A549 (cell line): ENCODE measurements at regions not wholly inside any gene's neighbourhood (a gene's known extent, or its start where the extent isn't known, plus 50 kb on each side); places are given as distances from the start of the nearest gene placed in this dataset.

Source experiments
- ATAC-seq, 2 experiments: fragments of 200-7000 bp in 1 of 2; fragments of >200 bp in 1 of 2; cut with Nextera tagmentation in 1 of 2; cut with Tn5 transposase in 1 of 2; 3 replicates each; pipeline versions ENCODE4 v1.8.0 to v1.9.1; 2018 to 2020; ENCODE audit warnings: mild to moderate bottlenecking in 1 of 2, moderate library complexity in 1 of 2
- CTCF ChIA-PET: fragments of 300-600 bp; sonication (Branson Sonifier 250); formaldehyde crosslinking; extraction: SDS; loops from one replicate; lab custom pipeline; 2021; ENCODE audit warnings: antibody characterized with exemption, inconsistent platforms; lab: Yijun Ruan, JAX
- POLR2A ChIA-PET: fragments of 350-600 bp; formaldehyde crosslinking; extraction: SDS; loops from one replicate; lab custom pipeline; 2021; ENCODE audit warnings: antibody characterized with exemption, inconsistent platforms; lab: Yijun Ruan, JAX
- DNase-seq, 2 experiments: peaks; one replicate each; pipeline versions ENCODE4 v3.0.0 to v3.0.0-alpha.2; 2011 to 2016; ENCODE audit warnings: low read depth in 1 of 2, low spot score in 1 of 2
- FAIRE-seq: peaks from 2 replicates; lab custom pipeline; 2011; peaks lifted over from hg19 to GRCh38; lab: Jason Lieb, UNC
- H3K27ac ChIP-seq, 2 experiments: fragments of >200 bp; sonication (Bioruptor Twin); formaldehyde crosslinking; 3 replicates each; pipeline ENCODE4 v1.5.1; 2016 to 2017
- H3K4me1 ChIP-seq: fragments of >200 bp; sonication (Bioruptor Twin); formaldehyde crosslinking; 3 replicates; pipeline ENCODE4 v1.6.1; 2016
- H3K4me2 ChIP-seq: fragments of >200 bp; sonication (Bioruptor Twin); formaldehyde crosslinking; 3 replicates; pipeline ENCODE4 v1.6.1; 2016
- H3K4me3 ChIP-seq: fragments of >200 bp; sonication (Bioruptor Twin); formaldehyde crosslinking; 3 replicates; pipeline ENCODE4 v1.5.1; 2016
- H3K9me3 ChIP-seq: fragments of >200 bp; sonication (Bioruptor Twin); formaldehyde crosslinking; 3 replicates; pipeline ENCODE4 v1.6.1; 2016
- BHLHE40 ChIP-seq: IDR thresholded peaks from 2 replicates; pipeline ENCODE4 v1.6.1; 2012; ENCODE audit warnings: low read depth, low read length, inconsistent platforms
- CBX2 ChIP-seq: fragments of 200-600 bp; sonication (generic); IDR thresholded peaks from 2 replicates; pipeline ENCODE4 v1.6.1; 2016; ENCODE audit warnings: low read depth, mild to moderate bottlenecking, borderline replicate concordance
- CBX8 ChIP-seq: fragments of 200-600 bp; sonication (generic); IDR thresholded peaks from 2 replicates; pipeline ENCODE4 v1.6.1; 2016
- CHD4 ChIP-seq: fragments of 200-600 bp; sonication (generic); IDR thresholded peaks from 2 replicates; pipeline ENCODE4 v1.6.1; 2016; ENCODE audit warnings: antibody characterized with exemption, mild to moderate bottlenecking, borderline replicate concordance
- EHF ChIP-seq: fragments of 250-450 bp; sonication (Bioruptor Pico); IDR thresholded peaks from 2 replicates; pipeline ENCODE4 v1.5.0; 2020; ENCODE audit warnings: mild to moderate bottlenecking
- FOSB ChIP-seq: fragments of 250-450 bp; sonication (Bioruptor Pico); IDR thresholded peaks from 2 replicates; pipeline ENCODE4 v1.5.0; 2020; ENCODE audit warnings: mild to moderate bottlenecking, moderate library complexity
- FOSL2 ChIP-seq, 2 experiments: fragments of 450-650 bp in 1 of 2; fragments of >200 bp in 1 of 2; sonication (Bioruptor Twin) in 1 of 2; formaldehyde crosslinking; IDR thresholded peaks; 2 replicates each; pipeline versions ENCODE4 v1.5.0 to v1.6.1; 2016 to 2020; ENCODE audit warnings: mild to moderate bottlenecking in 1 of 2, moderate library complexity in 1 of 2
- FOXS1 ChIP-seq: fragments of 250-450 bp; sonication (Bioruptor Pico); IDR thresholded peaks from 2 replicates; pipeline ENCODE4 v1.5.0; 2020; ENCODE audit warnings: mild to moderate bottlenecking, moderate library complexity
- GATA3 ChIP-seq: IDR thresholded peaks from 2 replicates; pipeline ENCODE4 v1.6.1; 2012; ENCODE audit warnings: borderline replicate concordance
- HDAC2 ChIP-seq: fragments of 200-600 bp; sonication (generic); IDR thresholded peaks from 2 replicates; pipeline ENCODE4 v1.6.1; 2016
- HEYL ChIP-seq: fragments of 250-450 bp; sonication (Bioruptor Pico); IDR thresholded peaks from 2 replicates; pipeline ENCODE4 v1.8.0; 2021; ENCODE audit warnings: mild to moderate bottlenecking, moderate library complexity
- JUN ChIP-seq, 2 experiments: fragments of >200 bp; sonication (Bioruptor Twin); formaldehyde crosslinking; IDR thresholded peaks; 2 replicates in 1 of 2; 3 replicates in 1 of 2; pipeline ENCODE4 v1.6.1; 2016 to 2017
- JUNB ChIP-seq: fragments of >200 bp; sonication (Bioruptor Twin); formaldehyde crosslinking; IDR thresholded peaks from 2 replicates; pipeline ENCODE4 v1.6.1; 2016
- KDM5A ChIP-seq: fragments of 200-600 bp; sonication (generic); IDR thresholded peaks from 2 replicates; pipeline ENCODE4 v1.6.1; 2016; ENCODE audit warnings: antibody characterized with exemption, mild to moderate bottlenecking
- MAFK ChIP-seq: fragments of 450-650 bp; IDR thresholded peaks from 2 replicates; pipeline ENCODE4 v1.6.1; 2014; ENCODE audit not compliant: partially characterized antibody
- NFE2L2 ChIP-seq: fragments of 150-350 bp; conservative IDR thresholded peaks from 2 replicates; pipeline ENCODE4 v1.6.1; 2014; ENCODE audit warnings: low read length
- NPAS2 ChIP-seq: fragments of 250-450 bp; sonication (Bioruptor Pico); IDR thresholded peaks from 2 replicates; pipeline ENCODE4 v1.8.0; 2022; ENCODE audit warnings: mild to moderate bottlenecking, moderate library complexity, borderline replicate concordance
- POLR2AphosphoS2 ChIP-seq: conservative IDR thresholded peaks from 2 replicates; pipeline ENCODE4 v1.6.1; 2012; ENCODE audit warnings: low read length, improper control_type of control experiment, inconsistent platforms
- RARB ChIP-seq: fragments of 250-450 bp; sonication (Bioruptor Pico); IDR thresholded peaks from 2 replicates; pipeline ENCODE4 v1.8.0; 2021; ENCODE audit warnings: mild to moderate bottlenecking, moderate library complexity
- SMC3 ChIP-seq: fragments of >200 bp; sonication (Bioruptor Twin); formaldehyde crosslinking; IDR thresholded peaks from 3 replicates; pipeline ENCODE4 v1.6.1; 2018; ENCODE audit warnings: inconsistent platforms
- TP53 ChIP-seq: fragments of 250-450 bp; sonication (Bioruptor Pico); IDR thresholded peaks from 2 replicates; pipeline ENCODE4 v1.5.0; 2021; ENCODE audit warnings: mild to moderate bottlenecking, moderate library complexity
- ZC3H11A ChIP-seq: fragments of 450-650 bp; IDR thresholded peaks from 2 replicates; pipeline ENCODE4 v1.6.1; 2014; ENCODE audit warnings: antibody characterized with exemption, mild to moderate bottlenecking
- WGBS: methylation state at CpG from one replicate; pipeline ENCODE4 v1.1.6; 2017; ENCODE audit errors: missing lambda C conversion rate; 5-methylcytosine and 5-hydroxymethylcytosine counted together
- TF ChIP-seq, protein P1 (sequence below): fragments of >200 bp; sonication (Bioruptor Twin); formaldehyde crosslinking; IDR thresholded peaks from 2 replicates; pipeline ENCODE4 v1.6.1; 2016
- TF ChIP-seq, protein P2 (sequence below): IDR thresholded peaks from 2 replicates; pipeline ENCODE4 v1.6.1; 2012
- TF ChIP-seq, protein P3 (sequence below): fragments of 250-450 bp; sonication (Bioruptor Pico); IDR thresholded peaks from 2 replicates; pipeline ENCODE4 v1.5.0; 2021; ENCODE audit warnings: mild to moderate bottlenecking, moderate library complexity, borderline replicate concordance
- TF ChIP-seq, protein P4 (sequence below): fragments of 450-650 bp; IDR thresholded peaks from 2 replicates; pipeline ENCODE4 v1.6.1; 2014; ENCODE audit warnings: antibody characterized with exemption
- TF ChIP-seq, protein P5 (sequence below): IDR thresholded peaks from 2 replicates; pipeline ENCODE4 v1.6.1; 2012
- TF ChIP-seq, protein P6 (sequence below): fragments of >200 bp; sonication (Bioruptor Twin); formaldehyde crosslinking; IDR thresholded peaks from 3 replicates; pipeline ENCODE4 v1.5.1; 2016

DNA sequence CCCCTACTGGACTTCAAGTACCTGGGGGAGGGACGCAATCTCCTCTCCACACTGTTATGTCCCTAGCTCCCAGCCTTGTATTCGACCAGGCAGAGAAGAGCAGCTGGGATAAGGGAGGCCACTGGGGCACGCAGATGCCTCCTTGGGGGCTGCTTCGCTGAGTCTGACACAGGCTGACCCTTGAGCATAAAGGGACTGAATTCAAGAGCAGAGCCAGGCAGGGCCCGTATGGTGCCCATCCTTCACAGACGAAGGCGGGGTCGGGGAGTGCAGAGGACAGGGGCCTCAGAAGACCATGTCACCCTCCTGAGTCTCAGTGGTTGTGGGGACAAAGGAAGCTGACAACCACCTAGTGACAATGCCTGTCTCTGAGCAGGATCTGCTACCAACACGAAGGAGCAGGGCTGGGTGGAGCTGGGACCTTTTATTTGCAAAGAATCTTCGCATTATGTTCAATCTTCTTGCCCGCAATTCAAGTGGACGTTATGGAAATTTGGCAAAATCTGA lies 124.6 kb downstream of the TUBA3C start:
- Histone ChIP-seq H3K4me1 (no peaks in the 10 kb centered on the region), H3K4me2 (no peak overlapping the region), H3K9me3 (no peaks in the 10 kb centered on the region), H3K4me3 (no peak overlapping the region), H3K27ac (no peak overlapping the region)
- WGBS: 6% methylated on average over 12 of the region's 12 CpGs
- CTCF ChIA-PET: no interaction called here
- FAIRE-seq (no peak), ATAC-seq (no peak), DNase-seq (no peak)
- POLR2A ChIA-PET: no interaction called here
- TF ChIP-seq HDAC2 (no peak), BHLHE40 (no peak), FOXS1 (CRISPR knock-in tag) (no peak), ZC3H11A (no peak), JUNB (no peak), SMC3 (no peak), FOSB (CRISPR knock-in tag) (no peak), FOSL2 (IDR thresholded peaks at IDR 0.05) (no peak), FOSL2 (CRISPR knock-in tag; IDR thresholded peaks at IDR 0.05) (no peak), RARB (CRISPR knock-in tag) (no peak), MAFK (no peak), EHF (no peak), KDM5A (no peak), GATA3 (no peak), CBX8 (no peak)
- TF ChIP-seq, protein P1, sequence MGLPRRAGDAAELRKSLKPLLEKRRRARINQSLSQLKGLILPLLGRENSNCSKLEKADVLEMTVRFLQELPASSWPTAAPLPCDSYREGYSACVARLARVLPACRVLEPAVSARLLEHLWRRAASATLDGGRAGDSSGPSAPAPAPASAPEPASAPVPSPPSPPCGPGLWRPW: no peak
- TF ChIP-seq, protein P2, sequence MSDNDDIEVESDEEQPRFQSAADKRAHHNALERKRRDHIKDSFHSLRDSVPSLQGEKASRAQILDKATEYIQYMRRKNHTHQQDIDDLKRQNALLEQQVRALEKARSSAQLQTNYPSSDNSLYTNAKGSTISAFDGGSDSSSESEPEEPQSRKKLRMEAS: no peak
- TF ChIP-seq, protein P3, sequence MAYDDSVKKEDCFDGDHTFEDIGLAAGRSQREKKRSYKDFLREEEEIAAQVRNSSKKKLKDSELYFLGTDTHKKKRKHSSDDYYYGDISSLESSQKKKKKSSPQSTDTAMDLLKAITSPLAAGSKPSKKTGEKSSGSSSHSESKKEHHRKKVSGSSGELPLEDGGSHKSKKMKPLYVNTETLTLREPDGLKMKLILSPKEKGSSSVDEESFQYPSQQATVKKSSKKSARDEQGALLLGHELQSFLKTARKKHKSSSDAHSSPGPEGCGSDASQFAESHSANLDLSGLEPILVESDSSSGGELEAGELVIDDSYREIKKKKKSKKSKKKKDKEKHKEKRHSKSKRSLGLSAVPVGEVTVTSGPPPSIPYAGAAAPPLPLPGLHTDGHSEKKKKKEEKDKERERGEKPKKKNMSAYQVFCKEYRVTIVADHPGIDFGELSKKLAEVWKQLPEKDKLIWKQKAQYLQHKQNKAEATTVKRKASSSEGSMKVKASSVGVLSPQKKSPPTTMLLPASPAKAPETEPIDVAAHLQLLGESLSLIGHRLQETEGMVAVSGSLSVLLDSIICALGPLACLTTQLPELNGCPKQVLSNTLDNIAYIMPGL (CRISPR knock-in tag): no peak
- TF ChIP-seq, protein P4, sequence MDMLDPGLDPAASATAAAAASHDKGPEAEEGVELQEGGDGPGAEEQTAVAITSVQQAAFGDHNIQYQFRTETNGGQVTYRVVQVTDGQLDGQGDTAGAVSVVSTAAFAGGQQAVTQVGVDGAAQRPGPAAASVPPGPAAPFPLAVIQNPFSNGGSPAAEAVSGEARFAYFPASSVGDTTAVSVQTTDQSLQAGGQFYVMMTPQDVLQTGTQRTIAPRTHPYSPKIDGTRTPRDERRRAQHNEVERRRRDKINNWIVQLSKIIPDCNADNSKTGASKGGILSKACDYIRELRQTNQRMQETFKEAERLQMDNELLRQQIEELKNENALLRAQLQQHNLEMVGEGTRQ: no peak
- TF ChIP-seq, protein P5, sequence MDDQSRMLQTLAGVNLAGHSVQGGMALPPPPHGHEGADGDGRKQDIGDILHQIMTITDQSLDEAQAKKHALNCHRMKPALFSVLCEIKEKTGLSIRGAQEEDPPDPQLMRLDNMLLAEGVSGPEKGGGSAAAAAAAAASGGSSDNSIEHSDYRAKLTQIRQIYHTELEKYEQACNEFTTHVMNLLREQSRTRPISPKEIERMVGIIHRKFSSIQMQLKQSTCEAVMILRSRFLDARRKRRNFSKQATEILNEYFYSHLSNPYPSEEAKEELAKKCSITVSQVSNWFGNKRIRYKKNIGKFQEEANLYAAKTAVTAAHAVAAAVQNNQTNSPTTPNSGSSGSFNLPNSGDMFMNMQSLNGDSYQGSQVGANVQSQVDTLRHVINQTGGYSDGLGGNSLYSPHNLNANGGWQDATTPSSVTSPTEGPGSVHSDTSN: no peak
- TF ChIP-seq, protein P6, sequence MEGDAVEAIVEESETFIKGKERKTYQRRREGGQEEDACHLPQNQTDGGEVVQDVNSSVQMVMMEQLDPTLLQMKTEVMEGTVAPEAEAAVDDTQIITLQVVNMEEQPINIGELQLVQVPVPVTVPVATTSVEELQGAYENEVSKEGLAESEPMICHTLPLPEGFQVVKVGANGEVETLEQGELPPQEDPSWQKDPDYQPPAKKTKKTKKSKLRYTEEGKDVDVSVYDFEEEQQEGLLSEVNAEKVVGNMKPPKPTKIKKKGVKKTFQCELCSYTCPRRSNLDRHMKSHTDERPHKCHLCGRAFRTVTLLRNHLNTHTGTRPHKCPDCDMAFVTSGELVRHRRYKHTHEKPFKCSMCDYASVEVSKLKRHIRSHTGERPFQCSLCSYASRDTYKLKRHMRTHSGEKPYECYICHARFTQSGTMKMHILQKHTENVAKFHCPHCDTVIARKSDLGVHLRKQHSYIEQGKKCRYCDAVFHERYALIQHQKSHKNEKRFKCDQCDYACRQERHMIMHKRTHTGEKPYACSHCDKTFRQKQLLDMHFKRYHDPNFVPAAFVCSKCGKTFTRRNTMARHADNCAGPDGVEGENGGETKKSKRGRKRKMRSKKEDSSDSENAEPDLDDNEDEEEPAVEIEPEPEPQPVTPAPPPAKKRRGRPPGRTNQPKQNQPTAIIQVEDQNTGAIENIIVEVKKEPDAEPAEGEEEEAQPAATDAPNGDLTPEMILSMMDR: no peak

DNA sequence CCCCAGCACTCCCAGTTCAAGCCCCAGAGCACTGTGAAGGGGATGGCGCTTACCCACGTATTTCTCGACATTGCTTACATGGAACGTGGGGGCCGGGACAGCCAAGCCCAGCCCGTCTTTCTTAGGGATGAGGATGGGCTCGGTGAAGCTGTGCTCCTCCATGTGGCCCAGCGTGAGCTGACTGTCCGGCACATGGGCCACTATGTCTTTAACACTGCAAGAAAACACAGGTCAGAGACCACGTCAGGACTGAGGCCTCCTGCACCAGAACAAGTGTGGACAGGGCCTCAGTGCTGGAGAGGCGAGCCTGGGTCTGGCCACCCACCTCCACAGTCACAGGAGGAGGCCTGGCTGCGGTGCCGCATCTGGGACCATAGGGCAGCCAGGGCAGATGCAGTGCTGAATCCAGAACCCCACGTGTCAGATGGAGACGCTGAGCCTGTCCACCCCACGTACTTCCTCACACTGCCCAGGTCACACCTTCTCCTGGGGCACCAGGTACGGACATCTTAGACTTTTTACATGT lies 125.2 kb downstream of the TUBA3C start:
- Histone ChIP-seq H3K4me1 (no peaks in the 10 kb centered on the region), H3K9me3 (no peaks in the 10 kb centered on the region), H3K27ac (no peak overlapping the region), H3K4me3 (no peak overlapping the region), H3K4me2 (no peak overlapping the region)
- 53% methylated on average over 3 of the region's 17 CpGs for WGBS
- TF ChIP-seq NFE2L2 (no peak), HEYL (no peak), NPAS2 (CRISPR knock-in tag) (no peak), POLR2AphosphoS2 (no peak), TP53 (no peak), CBX2 (no peak), FOSL2 (IDR thresholded peaks at IDR 0.05) (no peak), FOSL2 (CRISPR knock-in tag; IDR thresholded peaks at IDR 0.05) (no peak), EHF (no peak), JUN (IDR thresholded peaks at IDR 0.05) (no peak), CHD4 (no peak)
- TF ChIP-seq, protein P2: no peak
- TF ChIP-seq, protein P6: no peak
- CTCF ChIA-PET: interaction anchor here (0.9 kb wide), 1 partner anchor 25 kb away, joined by 3 read pairs; no protein-coding TSS in a partner anchor
- no peak for FAIRE-seq
- DNase-seq: no peak
- no peak for ATAC-seq
- POLR2A ChIA-PET: no interaction called here
